ENCODE measurements at regions not wholly inside any gene's neighbourhood (a gene's known extent, or its start where the extent isn't known, plus 50 kb on each side); places are given as distances from the start of the nearest gene placed in this dataset.

GRCh38 chr11:71311176-71311925 is 59.0 kb upstream of the SHANK2 start:
- no peak overlapping the region for H3K56ac ChIP-seq (ENCODE audit: insufficient read length, low read depth, low read length)
- H4K8ac ChIP-seq (replicated peaks; ENCODE audit: insufficient read length, low read depth, low read length): no peak overlapping the region
- peak; percentile 10 for DNase-seq
- no peak overlapping the region for H3K23ac ChIP-seq (ENCODE audit: insufficient read length, low read depth, low read length)
- H2BK20ac ChIP-seq (ENCODE audit: low read depth, low read length, poor library complexity, severe bottlenecking): no peak overlapping the region
- no CpG with 5 or more reads among the region's 13 CpGs for WGBS (ENCODE audit: extremely low coverage, insufficient read length, low lambda C conversion rate)
- Mint-ChIP-seq H3K36me3 (ENCODE audit: insufficient read depth in 1 of 3, low read depth in 3 of 3) (no peaks in the 10 kb centered on the region; a peak in 1 of 7 replicates), H3K9me3 (peaks cover 8 to 12% of the 10 kb centered on the region in 2 experiments), H3K4me1 (no peaks in the 10 kb centered on the region), H3K27ac (no peak overlapping the region), H3K4me3 (no peak overlapping the region), H3K27me3 (ENCODE audit: low read depth) (peaks cover 20% of the 10 kb centered on the region)
- no peaks in the 10 kb centered on the region for H3K27me3 ChIP-seq (ENCODE audit: insufficient read depth, low read length)
- H3K79me2 ChIP-seq (ENCODE audit: insufficient read depth, low read length): no peaks in the 10 kb centered on the region
- no peak overlapping the region for H4K5ac ChIP-seq (ENCODE audit: insufficient read length, low read depth, low read length)
- H3K4me2 ChIP-seq (ENCODE audit: insufficient read depth, insufficient read length, low read length): no peak overlapping the region
- no peak overlapping the region for H3K18ac ChIP-seq (ENCODE audit: insufficient read length, low read depth, low read length)
- no peak overlapping the region for H3K4ac ChIP-seq (ENCODE audit: low read depth, low read length)
- H3K9ac ChIP-seq (ENCODE audit: extremely low read depth, insufficient read length, low read length): no peak overlapping the region
- H3K4me1 ChIP-seq (ENCODE audit: insufficient read depth, low read length): no peaks in the 10 kb centered on the region
- H3K23me2 ChIP-seq (ENCODE audit: insufficient read length, low read depth, low read length, poor library complexity, severe bottlenecking): no peaks in the 10 kb centered on the region
- H2AK5ac ChIP-seq (ENCODE audit: insufficient read length, low read length): no peak overlapping the region
- no peak overlapping the region for H2BK120ac ChIP-seq (ENCODE audit: low read depth, low read length, poor library complexity, severe bottlenecking)
- H2AFZ ChIP-seq (ENCODE audit: low read length): no peak overlapping the region
- H3K9me3 ChIP-seq (ENCODE audit: control insufficient read depth, low read depth, low read length): no peaks in the 10 kb centered on the region
- no peak overlapping the region for H2BK12ac ChIP-seq (ENCODE audit: insufficient read length, low read depth, low read length)
- H2BK5ac ChIP-seq (ENCODE audit: insufficient read length, low read length): no peak overlapping the region
- no peak overlapping the region for H3K14ac ChIP-seq (ENCODE audit: insufficient read depth, low read length)
- TF ChIP-seq CTCF (conservative IDR thresholded peaks at IDR 0.05): no peak
- no peaks in the 10 kb centered on the region for H4K20me1 ChIP-seq (ENCODE audit: control insufficient read depth, insufficient read depth, insufficient read length)
- no peaks in the 10 kb centered on the region for H3K79me1 ChIP-seq (ENCODE audit: insufficient read depth, low read depth, low read length, poor library complexity, severe bottlenecking)
- no peak overlapping the region for H3K27ac ChIP-seq (ENCODE audit: insufficient read length, low read depth, low read length)
- no peak overlapping the region for H3T11ph ChIP-seq (ENCODE audit: low read length)
- H2BK15ac ChIP-seq (ENCODE audit: low read depth, low read length): no peak overlapping the region
- H4K91ac ChIP-seq (ENCODE audit: insufficient read length, low read depth, low read length): no peak overlapping the region

Data from H9 (cell line).